AG04449 (cell line): ENCODE measurements at regions not wholly inside any gene's neighbourhood (a gene's known extent, or its start where the extent isn't known, plus 50 kb on each side); places are given as distances from the start of the nearest gene placed in this dataset.

ENCODE experiments used
- CTCF ChIA-PET: fragments of 350-600 bp; formaldehyde crosslinking; extraction: SDS; loops from one replicate; lab custom pipeline; 2021; ENCODE audit warnings: antibody characterized with exemption; lab: Yijun Ruan, JAX
- POLR2A ChIA-PET: fragments of 400-600, 350-600 bp; formaldehyde crosslinking; extraction: SDS; loops from one replicate; lab custom pipeline; 2020; ENCODE audit warnings: antibody characterized with exemption, inconsistent platforms; lab: Yijun Ruan, JAX
- DNase-seq: peaks from one replicate; pipeline ENCODE4 v3.0.0-alpha.2; 2010; ENCODE audit warnings: low read depth, low spot score
- H3K4me3 ChIP-seq: 2 replicates; pipeline ENCODE4 v1.5.1; 2011; ENCODE audit warnings: low read depth, mild to moderate bottlenecking, control low read depth, low read length
- CTCF ChIP-seq: IDR thresholded peaks from one replicate; pipeline ENCODE4 v1.5.1; 2011; ENCODE audit warnings: mild to moderate bottlenecking, moderate library complexity, low read length, control low read depth, inconsistent platforms; ENCODE audit not compliant: insufficient read depth; ENCODE audit errors: missing control alignments

GRCh38 chr12:131454418-131455217, 256.3 kb upstream of the SFSWAP start:
- no peak for DNase-seq
- TF ChIP-seq CTCF = peak; percentile 52
- ChIA-PET POLR2A (no interaction called here), CTCF (no interaction called here)
- no peak overlapping the region for H3K4me3 ChIP-seq

GRCh38 chr12:131455218-131455506, 255.7 kb upstream of the SFSWAP start:
- CTCF ChIA-PET = no interaction called here
- POLR2A ChIA-PET = no interaction called here
- H3K4me3 ChIP-seq = no peak overlapping the region
- DNase-seq = no peak
- no peak for TF ChIP-seq CTCF

GRCh38 chr12:131455581-131456110, 255.2 kb upstream of the SFSWAP start:
- DNase-seq = no peak
- H3K4me3 ChIP-seq = no peak overlapping the region
- TF ChIP-seq CTCF = no peak
- CTCF ChIA-PET = no interaction called here
- POLR2A ChIA-PET = no interaction called here

GRCh38 chr12:131456301-131457027, 254.4 kb upstream of the SFSWAP start:
- DNase-seq = no peak
- TF ChIP-seq CTCF = no peak
- ChIA-PET CTCF (no interaction called here), POLR2A (no interaction called here)
- no peak overlapping the region for H3K4me3 ChIP-seq

GRCh38 chr12:131457028-131457310, 253.9 kb upstream of the SFSWAP start:
- no peak overlapping the region for H3K4me3 ChIP-seq
- POLR2A ChIA-PET = no interaction called here

More at GRCh38 chr12:131457028-131457310, 253.9 kb upstream of the SFSWAP start:
- CTCF ChIA-PET = no interaction called here
- DNase-seq = no peak
- no peak for TF ChIP-seq CTCF
